ENCODE measurements at regions not wholly inside any gene's neighbourhood (a gene's known extent, or its start where the extent isn't known, plus 50 kb on each side); places are given as distances from the start of the nearest gene placed in this dataset.

GRCh38 chr9:15007698-15008097 is 97.5 kb upstream of the FREM1 start:
- TF ChIP-seq, protein P1, sequence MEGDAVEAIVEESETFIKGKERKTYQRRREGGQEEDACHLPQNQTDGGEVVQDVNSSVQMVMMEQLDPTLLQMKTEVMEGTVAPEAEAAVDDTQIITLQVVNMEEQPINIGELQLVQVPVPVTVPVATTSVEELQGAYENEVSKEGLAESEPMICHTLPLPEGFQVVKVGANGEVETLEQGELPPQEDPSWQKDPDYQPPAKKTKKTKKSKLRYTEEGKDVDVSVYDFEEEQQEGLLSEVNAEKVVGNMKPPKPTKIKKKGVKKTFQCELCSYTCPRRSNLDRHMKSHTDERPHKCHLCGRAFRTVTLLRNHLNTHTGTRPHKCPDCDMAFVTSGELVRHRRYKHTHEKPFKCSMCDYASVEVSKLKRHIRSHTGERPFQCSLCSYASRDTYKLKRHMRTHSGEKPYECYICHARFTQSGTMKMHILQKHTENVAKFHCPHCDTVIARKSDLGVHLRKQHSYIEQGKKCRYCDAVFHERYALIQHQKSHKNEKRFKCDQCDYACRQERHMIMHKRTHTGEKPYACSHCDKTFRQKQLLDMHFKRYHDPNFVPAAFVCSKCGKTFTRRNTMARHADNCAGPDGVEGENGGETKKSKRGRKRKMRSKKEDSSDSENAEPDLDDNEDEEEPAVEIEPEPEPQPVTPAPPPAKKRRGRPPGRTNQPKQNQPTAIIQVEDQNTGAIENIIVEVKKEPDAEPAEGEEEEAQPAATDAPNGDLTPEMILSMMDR (IDR thresholded peaks at IDR 0.05; ENCODE audit: insufficient read depth, low read depth, low read length), result no peak
- TF ChIP-seq EZH2 (IDR thresholded peaks at IDR 0.05; ENCODE audit: insufficient read depth, low read length), result no peak
- DNase-seq (ENCODE audit: low read depth) (no peak), FAIRE-seq (no peak)
- Histone ChIP-seq H3K4me2 (ENCODE audit: low read length) (no peak overlapping the region), H3K4me3 (ENCODE audit: insufficient read depth, low read depth, low read length) (no peak overlapping the region), H3K4me1 (ENCODE audit: insufficient read depth, low read length) (no peaks in the 10 kb centered on the region), H3K27me3 (ENCODE audit: insufficient read depth, low read length) (no peaks in the 10 kb centered on the region), H3K9me3 (ENCODE audit: insufficient read depth, low read depth, low read length) (no peaks in the 10 kb centered on the region), H3K79me2 (ENCODE audit: insufficient read depth, low read length) (no peaks in the 10 kb centered on the region), H3K27ac (ENCODE audit: low read depth, low read length) (no peak overlapping the region), H2AFZ (ENCODE audit: low read depth, low read length) (no peak overlapping the region), H3K36me3 (ENCODE audit: insufficient read depth, low read length) (no peaks in the 10 kb centered on the region), H4K20me1 (ENCODE audit: insufficient read depth, low read length) (no peaks in the 10 kb centered on the region), H3K9ac (ENCODE audit: low read length) (no peak overlapping the region)
- no peaks in the 10 kb centered on the region for H3K36me3 Mint-ChIP-seq (ENCODE audit: low read depth, unreplicated experiment)
- H3K27ac Mint-ChIP-seq (ENCODE audit: unreplicated experiment), result no peak overlapping the region
- no peaks in the 10 kb centered on the region for H3K9me3 Mint-ChIP-seq (ENCODE audit: unreplicated experiment)
- H3K4me1 Mint-ChIP-seq (ENCODE audit: low read depth, unreplicated experiment), result no peaks in the 10 kb centered on the region
- no peaks in the 10 kb centered on the region for H3K27me3 Mint-ChIP-seq (ENCODE audit: low read depth, unreplicated experiment)
- H3K4me3 Mint-ChIP-seq (ENCODE audit: unreplicated experiment), result no peak overlapping the region

- H3K4me1 ChIP-seq (ENCODE audit: insufficient read depth, low read length), result peaks cover 3% of the 10 kb centered on the region
- no peak for DNase-seq (ENCODE audit: low read depth)
- Mint-ChIP-seq H3K27me3 (ENCODE audit: low read depth, unreplicated experiment) (no peaks in the 10 kb centered on the region), H3K9me3 (ENCODE audit: unreplicated experiment) (peaks cover 6% of the 10 kb centered on the region), H3K36me3 (ENCODE audit: low read depth, unreplicated experiment) (no peaks in the 10 kb centered on the region), H3K4me1 (ENCODE audit: low read depth, unreplicated experiment) (peaks cover 8% of the 10 kb centered on the region), H3K4me3 (ENCODE audit: unreplicated experiment) (no peak overlapping the region), H3K27ac (ENCODE audit: unreplicated experiment) (no peak overlapping the region)
- no peaks in the 10 kb centered on the region for H4K20me1 ChIP-seq (ENCODE audit: insufficient read depth, low read length)
- no peak overlapping the region for H3K9ac ChIP-seq (ENCODE audit: low read length)
- no peak for FAIRE-seq
- H3K4me2 ChIP-seq (ENCODE audit: low read length), result no peak overlapping the region
- no peaks in the 10 kb centered on the region for H3K9me3 ChIP-seq (ENCODE audit: insufficient read depth, low read depth, low read length)
- H3K79me2 ChIP-seq (ENCODE audit: insufficient read depth, low read length), result no peaks in the 10 kb centered on the region
- no peaks in the 10 kb centered on the region for H3K36me3 ChIP-seq (ENCODE audit: insufficient read depth, low read length)
- H3K27ac ChIP-seq (ENCODE audit: low read depth, low read length), result no peak overlapping the region
- TF ChIP-seq, protein P1 (IDR thresholded peaks at IDR 0.05; ENCODE audit: insufficient read depth, low read depth, low read length), result no peak
- no peak for TF ChIP-seq EZH2 (IDR thresholded peaks at IDR 0.05; ENCODE audit: insufficient read depth, low read length)
- no peak overlapping the region for H2AFZ ChIP-seq (ENCODE audit: low read depth, low read length)
- H3K27me3 ChIP-seq (ENCODE audit: insufficient read depth, low read length), result no peaks in the 10 kb centered on the region
- H3K4me3 ChIP-seq (ENCODE audit: insufficient read depth, low read depth, low read length), result no peak overlapping the region
Measured at GRCh38 chr9:14994738-14995137, 84.5 kb upstream of the FREM1 start.

DNA sequence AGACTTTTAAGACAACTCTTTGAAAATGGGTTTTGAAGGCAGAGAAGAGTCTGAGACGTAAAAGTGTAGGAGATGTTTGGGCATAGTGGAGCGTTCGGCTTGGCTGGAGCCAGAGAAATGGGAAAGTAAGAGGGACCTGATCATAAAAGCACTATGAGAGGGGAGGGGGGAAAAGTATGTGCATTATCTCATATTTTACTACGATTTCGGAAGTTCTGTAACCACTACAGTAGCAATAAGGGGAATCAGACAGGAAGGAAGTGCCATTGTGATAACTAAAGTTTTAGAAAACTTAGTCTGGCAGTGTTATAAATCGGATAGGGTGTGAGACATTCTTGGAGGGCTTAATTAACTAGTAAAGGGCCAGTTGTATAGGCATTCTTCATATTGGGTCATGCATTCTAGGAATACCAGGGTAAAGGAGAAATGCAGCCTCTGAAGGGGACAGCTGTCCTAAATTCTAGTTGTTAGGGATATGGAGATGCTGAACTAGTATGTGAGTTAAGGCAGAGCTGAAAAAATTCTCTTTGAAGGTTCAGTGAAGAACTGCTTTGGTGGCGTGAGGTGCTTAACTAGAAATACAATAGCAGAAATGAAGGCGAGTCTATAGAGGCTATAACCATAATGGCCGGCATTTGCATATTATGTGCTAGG is 83.8 kb upstream of the FREM1 start:
- peak overlapping the region; percentile 91 for H3K4me3 Mint-ChIP-seq (ENCODE audit: unreplicated experiment)
- Histone ChIP-seq H4K20me1 (ENCODE audit: insufficient read depth, low read length) (no peaks in the 10 kb centered on the region), H3K4me3 (ENCODE audit: insufficient read depth, low read depth, low read length) (peak overlapping the region; percentile 81), H3K79me2 (ENCODE audit: insufficient read depth, low read length) (no peaks in the 10 kb centered on the region), H3K4me2 (ENCODE audit: low read length) (peak overlapping the region; percentile 94), H2AFZ (ENCODE audit: low read depth, low read length) (peak overlapping the region; percentile 99), H3K9me3 (ENCODE audit: insufficient read depth, low read depth, low read length) (no peaks in the 10 kb centered on the region), H3K36me3 (ENCODE audit: insufficient read depth, low read length) (no peaks in the 10 kb centered on the region), H3K27me3 (ENCODE audit: insufficient read depth, low read length) (no peaks in the 10 kb centered on the region), H3K9ac (ENCODE audit: low read length) (peak overlapping the region; percentile 68), H3K4me1 (ENCODE audit: insufficient read depth, low read length) (peaks cover 3% of the 10 kb centered on the region), H3K27ac (ENCODE audit: low read depth, low read length) (no peak overlapping the region)
- peaks cover 8% of the 10 kb centered on the region for H3K4me1 Mint-ChIP-seq (ENCODE audit: low read depth, unreplicated experiment)
- H3K27ac Mint-ChIP-seq (ENCODE audit: unreplicated experiment), result peak overlapping the region; percentile 7
- FAIRE-seq (no peak), DNase-seq (ENCODE audit: low read depth) (no peak)
- peaks cover 6% of the 10 kb centered on the region for H3K9me3 Mint-ChIP-seq (ENCODE audit: unreplicated experiment)
- TF ChIP-seq, protein P1 (IDR thresholded peaks at IDR 0.05; ENCODE audit: insufficient read depth, low read depth, low read length), result no peak
- no peak for TF ChIP-seq EZH2 (IDR thresholded peaks at IDR 0.05; ENCODE audit: insufficient read depth, low read length)
- no peaks in the 10 kb centered on the region for H3K36me3 Mint-ChIP-seq (ENCODE audit: low read depth, unreplicated experiment)
- H3K27me3 Mint-ChIP-seq (ENCODE audit: low read depth, unreplicated experiment), result no peaks in the 10 kb centered on the region
